Activated B cell treated with CpG ODN at 0.5 μM for 24 hours (primary cell): ENCODE measurements at regions not wholly inside any gene's neighbourhood (a gene's known extent, or its start where the extent isn't known, plus 50 kb on each side); places are given as distances from the start of the nearest gene placed in this dataset.

Experiments used
- ATAC-seq: fragments of 200-7000 bp; cut with Tn5 transposase; one replicate; pipeline ENCODE4 v1.10.0; 2021; ENCODE audit warnings: low read depth, mild to moderate bottlenecking, moderate library complexity
- CTCF ChIA-PET: fragments of 350-600 bp; sonication (Branson Sonifier 250); formaldehyde crosslinking; loops from one replicate; lab custom pipeline; 2021; ENCODE audit warnings: antibody characterized with exemption; lab: Charles Lee
- POLR2A ChIA-PET: fragments of 350-600 bp; sonication (Branson Sonifier 250); formaldehyde crosslinking; loops from one replicate; lab custom pipeline; 2021; ENCODE audit warnings: antibody characterized with exemption; lab: Charles Lee
- DNase-seq: peaks from one replicate; pipeline ENCODE4 v3.0.0; 2022
- H3K27ac Mint-ChIP-seq: one replicate; pipeline ENCODE4 v1.8.0; 2020; ENCODE audit warnings: mixed read lengths
- H3K27me3 Mint-ChIP-seq: one replicate; pipeline ENCODE4 v1.8.0; 2021; ENCODE audit warnings: mixed read lengths
- H3K36me3 Mint-ChIP-seq: one replicate; pipeline ENCODE4 v1.8.0; 2021; ENCODE audit warnings: low read depth, mixed read lengths
- H3K4me1 Mint-ChIP-seq: one replicate; pipeline ENCODE4 v1.8.0; 2021; ENCODE audit warnings: mixed read lengths
- H3K4me3 Mint-ChIP-seq: one replicate; pipeline ENCODE4 v1.8.0; 2020; ENCODE audit warnings: mild to moderate bottlenecking, mixed read lengths
- H3K9me3 Mint-ChIP-seq: one replicate; pipeline ENCODE4 v1.8.0; 2020; ENCODE audit warnings: mixed read lengths
- CTCF ChIP-seq: fragments of 200-600 bp; IDR thresholded peaks from one replicate; pipeline ENCODE4 v1.8.0; 2022; ENCODE audit warnings: antibody characterized with exemption, mild to moderate bottlenecking
- intact Hi-C: fragments of 100-400 bp; cut with micrococcal nuclease; formaldehyde crosslinking; loops from one replicate; pipeline ENCODE4 v1.15.1; 2024

GRCh38 chr1:238568735-238569134, 678.0 kb upstream of the ZP4 start:
- no peak for TF ChIP-seq CTCF
- DNase-seq (no peak), ATAC-seq (no peak)
- no peaks in the 10 kb centered on the region for H3K36me3 Mint-ChIP-seq
- peaks cover 7% of the 10 kb centered on the region for H3K9me3 Mint-ChIP-seq
- H3K27me3 Mint-ChIP-seq, result no peaks in the 10 kb centered on the region
- H3K27ac Mint-ChIP-seq, result no peak overlapping the region
- no peak overlapping the region for H3K4me3 Mint-ChIP-seq
- intact Hi-C loops, result no loop called here
- ChIA-PET CTCF (no interaction called here), POLR2A (no interaction called here)
- peaks cover 18% of the 10 kb centered on the region for H3K4me1 Mint-ChIP-seq

- Mint-ChIP-seq H3K36me3 (no peaks in the 10 kb centered on the region), H3K27ac (no peak overlapping the region), H3K27me3 (no peaks in the 10 kb centered on the region), H3K4me3 (no peak overlapping the region), H3K4me1 (no peaks in the 10 kb centered on the region), H3K9me3 (peaks cover 11% of the 10 kb centered on the region)
- intact Hi-C loops, result no loop called here
- DNase-seq, result no peak
- no peak for ATAC-seq
- no peak for TF ChIP-seq CTCF
- ChIA-PET CTCF (no interaction called here), POLR2A (no interaction called here)
These were observed 671.6 kb upstream of the ZP4 start for GRCh38 chr1:238562341-238562740.

GRCh38 chr1:238558746-238559145, 668.0 kb upstream of the ZP4 start:
- H3K27ac Mint-ChIP-seq, result no peak overlapping the region
- no peaks in the 10 kb centered on the region for H3K4me1 Mint-ChIP-seq
- intact Hi-C loops, result no loop called here
- no peak for TF ChIP-seq CTCF
- no peak overlapping the region for H3K4me3 Mint-ChIP-seq
- ATAC-seq (no peak), DNase-seq (no peak)
- POLR2A ChIA-PET, result no interaction called here
- no peaks in the 10 kb centered on the region for H3K27me3 Mint-ChIP-seq
- CTCF ChIA-PET, result no interaction called here
- H3K9me3 Mint-ChIP-seq, result peaks cover 6% of the 10 kb centered on the region
- H3K36me3 Mint-ChIP-seq, result no peaks in the 10 kb centered on the region

GRCh38 chr1:238558156-238558555, 667.4 kb upstream of the ZP4 start:
- no peak for TF ChIP-seq CTCF
- DNase-seq (no peak), ATAC-seq (no peak)
- no peaks in the 10 kb centered on the region for H3K27me3 Mint-ChIP-seq
- no peak overlapping the region for H3K27ac Mint-ChIP-seq
- no peaks in the 10 kb centered on the region for H3K36me3 Mint-ChIP-seq
- ChIA-PET POLR2A (no interaction called here), CTCF (no interaction called here)
- no peak overlapping the region for H3K4me3 Mint-ChIP-seq
- no peaks in the 10 kb centered on the region for H3K4me1 Mint-ChIP-seq
- intact Hi-C loops, result no loop called here
- H3K9me3 Mint-ChIP-seq, result peaks cover 3% of the 10 kb centered on the region

- no peak overlapping the region for H3K27ac Mint-ChIP-seq
- H3K27me3 Mint-ChIP-seq, result no peaks in the 10 kb centered on the region
- H3K4me1 Mint-ChIP-seq, result no peaks in the 10 kb centered on the region
- DNase-seq (no peak), ATAC-seq (no peak)
- CTCF ChIA-PET, result no interaction called here
- intact Hi-C loops, result no loop called here
- TF ChIP-seq CTCF, result no peak
- no peak overlapping the region for H3K4me3 Mint-ChIP-seq
- no peaks in the 10 kb centered on the region for H3K9me3 Mint-ChIP-seq
- no peaks in the 10 kb centered on the region for H3K36me3 Mint-ChIP-seq
- POLR2A ChIA-PET, result no interaction called here
These were observed 661.5 kb upstream of the ZP4 start for GRCh38 chr1:238552271-238552670.
